HG03108 (cell line): ENCODE measurements at regions not wholly inside any gene's neighbourhood (a gene's known extent, or its start where the extent isn't known, plus 50 kb on each side); places are given as distances from the start of the nearest gene placed in this dataset.
A peak's percentile ranks its signal among the peaks of the same experiment; 100 is the strongest.

ENCODE experiments used
- ATAC-seq: cut with Tn5 transposase; IDR thresholded peaks from one replicate; pipeline ENCODE4 v1.9.1; 2021; ENCODE audit warnings: moderate library complexity; ENCODE audit not compliant: unreplicated experiment

GRCh38 chr2:180324182-180324581 lies 317.1 kb upstream of the CWC22 start:
- no peak for ATAC-seq

- no peak for ATAC-seq
Observed at GRCh38 chr2:180322781-180323180, 315.7 kb upstream of the CWC22 start.

GRCh38 chr2:180319586-180320405 lies 312.7 kb upstream of the CWC22 start:
- peak; percentile 90 for ATAC-seq

GRCh38 chr2:180314086-180314485 lies 307.0 kb upstream of the CWC22 start:
- ATAC-seq, result no peak

- no peak for ATAC-seq
Observed at GRCh38 chr2:180312542-180312941, 305.4 kb upstream of the CWC22 start.

- no peak for ATAC-seq
Observed at GRCh38 chr2:180307096-180307495, 300.0 kb upstream of the CWC22 start.

- ATAC-seq, result no peak
Observed at GRCh38 chr2:180306346-180306745, 299.2 kb upstream of the CWC22 start.

- ATAC-seq, result no peak
Observed at GRCh38 chr2:180291552-180292421, 284.7 kb upstream of the CWC22 start.

- ATAC-seq, result no peak
Observed at GRCh38 chr2:180291060-180291459, 284.0 kb upstream of the CWC22 start.

GRCh38 chr2:180289627-180290026 lies 282.5 kb upstream of the CWC22 start:
- ATAC-seq, result no peak

GRCh38 chr2:180279581-180279980 lies 272.5 kb upstream of the CWC22 start:
- ATAC-seq, result no peak

GRCh38 chr2:180276733-180277132 lies 269.6 kb upstream of the CWC22 start:
- no peak for ATAC-seq

GRCh38 chr2:180268006-180268405 lies 260.9 kb upstream of the CWC22 start:
- ATAC-seq, result no peak

GRCh38 chr2:180261976-180262375 lies 254.9 kb upstream of the CWC22 start:
- no peak for ATAC-seq

- ATAC-seq, result no peak
Observed at GRCh38 chr2:180258579-180258978, 251.5 kb upstream of the CWC22 start.

GRCh38 chr2:180258041-180258537 lies 251.0 kb upstream of the CWC22 start:
- ATAC-seq, result no peak

- ATAC-seq, result no peak
Observed at GRCh38 chr2:180257247-180257646, 250.2 kb upstream of the CWC22 start.

- ATAC-seq, result no peak
Observed at GRCh38 chr2:180255981-180256380, 248.9 kb upstream of the CWC22 start.

- no peak for ATAC-seq
Observed at GRCh38 chr2:180254872-180255271, 247.8 kb upstream of the CWC22 start.

GRCh38 chr2:180247658-180248057 lies 240.6 kb upstream of the CWC22 start:
- no peak for ATAC-seq

- no peak for ATAC-seq
Observed at GRCh38 chr2:180246268-180246667, 239.2 kb upstream of the CWC22 start.

GRCh38 chr2:180240774-180241173 lies 233.7 kb upstream of the CWC22 start:
- no peak for ATAC-seq
